OCI-LY7 (cell line): ENCODE measurements at regions not wholly inside any gene's neighbourhood (a gene's known extent, or its start where the extent isn't known, plus 50 kb on each side); places are given as distances from the start of the nearest gene placed in this dataset.

ENCODE experiments used
- CTCF ChIP-seq: fragments of 200-600 bp; sonication (generic); conservative IDR thresholded peaks from 2 replicates; pipeline ENCODE4 v1.5.1; 2014; ENCODE audit warnings: mild to moderate bottlenecking, antibody characterized with exemption, low read length, moderate library complexity, mixed read lengths
- EZH2phosphoT487 ChIP-seq: fragments of 200-600 bp; sonication (generic); IDR thresholded peaks from 2 replicates; pipeline ENCODE4 v1.6.1; 2018; ENCODE audit warnings: low read depth, borderline replicate concordance, mild to moderate bottlenecking, mixed run types, antibody characterized with exemption, low read length, moderate library complexity, mixed read lengths

DNA sequence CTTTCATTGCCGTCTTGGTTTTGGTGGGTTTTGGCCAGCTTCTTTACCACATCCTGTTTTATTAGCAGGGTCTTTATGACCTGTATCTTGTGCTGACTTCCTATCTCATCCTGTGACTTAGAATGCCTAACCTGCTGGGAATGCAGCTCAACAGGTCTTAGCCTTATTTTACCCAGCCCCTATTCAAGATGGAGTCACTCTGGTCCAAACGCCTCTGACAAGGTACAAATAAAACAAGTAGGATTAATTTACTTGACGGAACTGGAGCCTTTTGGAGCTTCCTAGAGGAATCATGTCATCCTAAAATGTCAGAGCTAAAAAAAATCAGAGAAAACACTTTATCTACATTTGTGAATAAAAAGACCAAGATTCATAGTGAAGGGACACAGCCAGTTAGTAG is 66.2 kb upstream of the ATXN3L start:
- TF ChIP-seq CTCF (no peak), EZH2phosphoT487 (no peak)
